GM21529 (cell line): ENCODE measurements at regions not wholly inside any gene's neighbourhood (a gene's known extent, or its start where the extent isn't known, plus 50 kb on each side); places are given as distances from the start of the nearest gene placed in this dataset.
"Not testable (repeated sequence)": the region's sequence is repeated elsewhere in the genome, so short reads cannot be mapped to it uniquely, and the experiment has no call there.

Experiments
- ATAC-seq: cut with Tn5 transposase; IDR thresholded peaks from one replicate; pipeline ENCODE4 v1.9.1; 2021; ENCODE audit not compliant: unreplicated experiment

- not testable (repeated sequence) for ATAC-seq
Observed at GRCh38 chr14:106703651-106704050, 1177.3 kb downstream of the TMEM121 start.

DNA sequence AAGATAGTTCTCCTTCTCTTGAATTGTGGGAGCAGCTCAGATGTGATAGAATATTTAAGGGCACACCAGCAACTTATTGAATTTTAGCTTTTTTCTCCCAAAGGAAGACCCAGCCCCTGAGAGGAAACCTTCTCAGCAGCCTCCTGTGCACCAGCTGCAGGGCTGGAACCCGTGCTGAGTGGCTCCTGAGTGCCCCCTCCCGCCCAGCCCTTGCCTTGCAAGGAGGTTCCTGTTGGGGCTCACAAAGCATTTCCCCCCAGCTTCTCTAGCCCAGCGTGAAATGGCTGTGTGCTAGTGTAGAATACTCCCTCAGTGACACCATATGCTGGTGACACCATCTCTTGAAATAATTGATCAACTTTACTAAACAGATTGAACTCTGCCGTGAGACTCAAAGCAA lies 1180.1 kb downstream of the TMEM121 start:
- ATAC-seq = not testable (repeated sequence)

GRCh38 chr14:106710187-106710586 lies 1183.8 kb downstream of the TMEM121 start:
- not testable (repeated sequence) for ATAC-seq

DNA sequence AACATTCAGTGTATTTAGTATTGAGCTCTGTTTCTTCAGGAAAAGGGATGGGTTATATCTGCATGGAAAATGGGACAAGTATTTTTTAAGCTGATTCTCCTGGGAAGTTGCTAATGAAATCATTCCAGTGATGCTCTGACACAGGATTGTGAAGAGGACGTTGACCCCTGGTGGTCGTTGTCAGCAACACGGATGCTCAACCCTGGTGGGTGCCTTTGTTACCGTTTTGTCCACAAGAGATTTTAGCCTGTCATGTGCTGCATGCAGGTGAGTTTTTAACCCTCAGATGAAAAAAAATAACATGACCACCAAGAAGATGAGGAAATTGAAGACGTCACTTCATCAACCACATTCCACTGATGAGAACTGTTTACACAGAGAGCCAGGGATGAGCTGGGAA lies 1186.1 kb downstream of the TMEM121 start:
- ATAC-seq = not testable (repeated sequence)

- peak; percentile 68 for ATAC-seq
Observed at GRCh38 chr14:106714446-106715428, 1188.4 kb downstream of the TMEM121 start.

- ATAC-seq = not testable (repeated sequence)
Observed at GRCh38 chr14:106717544-106717943, 1191.2 kb downstream of the TMEM121 start.

GRCh38 chr14:106719880-106720279 lies 1193.5 kb downstream of the TMEM121 start:
- not testable (repeated sequence) for ATAC-seq

DNA sequence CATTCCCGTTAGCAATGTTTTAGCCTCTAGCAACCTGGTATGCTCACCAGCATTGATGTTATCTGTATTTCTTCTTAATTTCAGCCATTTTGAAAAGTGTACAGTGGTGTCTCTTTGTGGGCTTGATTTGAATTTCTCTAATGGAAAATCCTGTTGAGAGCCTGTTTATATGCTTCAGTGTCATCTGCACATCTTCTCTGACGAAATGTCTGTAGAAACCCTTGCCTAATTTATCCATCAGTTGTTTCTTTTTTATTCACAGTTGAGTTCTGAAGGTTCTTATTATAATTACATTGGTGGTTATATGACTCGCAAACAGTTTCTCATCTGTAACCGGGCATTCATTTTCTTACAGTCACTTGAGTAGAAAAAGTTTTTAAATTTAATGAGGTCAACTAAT lies 1195.5 kb downstream of the TMEM121 start:
- ATAC-seq = not testable (repeated sequence)

GRCh38 chr14:106722813-106723687 lies 1196.7 kb downstream of the TMEM121 start:
- not testable (repeated sequence) for ATAC-seq

DNA sequence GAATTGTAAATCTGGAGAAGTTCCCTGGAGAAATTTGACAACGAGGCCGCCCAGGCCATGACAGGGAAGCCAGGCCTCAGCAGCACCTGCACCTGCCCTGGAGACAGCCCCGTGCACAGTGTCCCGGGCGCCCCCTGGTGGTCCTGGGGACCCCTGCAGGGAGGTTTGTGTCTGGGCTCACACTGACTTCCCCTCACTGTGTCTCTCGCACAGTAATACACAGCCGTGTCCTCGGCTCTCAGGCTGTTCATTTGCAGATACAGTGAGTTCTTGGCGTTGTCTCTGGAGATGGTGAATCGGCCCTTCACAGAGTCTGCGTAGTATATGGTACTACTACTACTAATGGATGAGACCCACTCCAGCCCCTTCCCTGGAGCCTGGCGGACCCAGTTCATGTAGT lies 1201.6 kb downstream of the TMEM121 start:
- ATAC-seq = not testable (repeated sequence)

DNA sequence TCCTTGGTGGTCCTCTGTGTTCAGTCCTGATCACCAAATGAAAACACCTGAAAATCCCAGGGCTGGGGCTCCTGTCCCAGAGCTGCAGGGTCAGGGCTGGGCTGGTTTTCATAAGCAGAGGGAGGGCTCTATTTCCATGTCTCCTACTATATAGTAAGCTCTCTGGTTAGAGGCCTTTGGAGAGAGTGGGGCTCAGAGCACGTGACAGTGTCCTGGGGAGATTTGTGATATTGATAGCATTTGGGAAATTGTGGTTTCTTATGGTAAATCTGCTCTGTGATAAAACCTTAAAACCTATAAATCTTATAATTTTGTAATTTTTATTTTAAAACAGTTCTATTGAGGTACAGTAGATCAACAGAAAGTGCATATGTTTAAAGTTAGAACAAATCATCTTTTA lies 1202.2 kb downstream of the TMEM121 start:
- ATAC-seq = no peak

GRCh38 chr14:106729551-106729950 lies 1203.2 kb downstream of the TMEM121 start:
- no peak for ATAC-seq

- no peak for ATAC-seq
Observed at GRCh38 chr14:106733771-106734170, 1207.4 kb downstream of the TMEM121 start.

- ATAC-seq = no peak
Observed at GRCh38 chr14:106737021-106737420, 1210.6 kb downstream of the TMEM121 start.

DNA sequence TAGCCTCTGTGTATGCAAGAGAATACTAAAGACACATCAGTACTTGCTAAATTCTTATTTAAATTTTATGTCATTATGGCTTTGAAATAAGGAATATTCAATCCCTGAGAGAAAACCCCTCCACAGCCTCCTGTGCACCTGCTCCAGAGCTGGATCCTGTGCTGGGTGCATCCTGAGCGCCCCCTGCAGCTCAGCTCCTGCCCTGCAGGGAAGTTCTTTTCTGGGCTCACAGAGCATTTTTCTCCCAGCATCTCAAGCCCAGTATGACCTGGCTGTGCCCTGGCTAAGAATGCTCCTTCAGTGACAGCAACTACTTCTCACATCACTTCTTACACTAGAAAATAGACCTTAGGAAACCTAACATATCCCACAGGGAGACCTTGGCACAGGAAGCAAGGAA lies 1211.7 kb downstream of the TMEM121 start:
- no peak for ATAC-seq

DNA sequence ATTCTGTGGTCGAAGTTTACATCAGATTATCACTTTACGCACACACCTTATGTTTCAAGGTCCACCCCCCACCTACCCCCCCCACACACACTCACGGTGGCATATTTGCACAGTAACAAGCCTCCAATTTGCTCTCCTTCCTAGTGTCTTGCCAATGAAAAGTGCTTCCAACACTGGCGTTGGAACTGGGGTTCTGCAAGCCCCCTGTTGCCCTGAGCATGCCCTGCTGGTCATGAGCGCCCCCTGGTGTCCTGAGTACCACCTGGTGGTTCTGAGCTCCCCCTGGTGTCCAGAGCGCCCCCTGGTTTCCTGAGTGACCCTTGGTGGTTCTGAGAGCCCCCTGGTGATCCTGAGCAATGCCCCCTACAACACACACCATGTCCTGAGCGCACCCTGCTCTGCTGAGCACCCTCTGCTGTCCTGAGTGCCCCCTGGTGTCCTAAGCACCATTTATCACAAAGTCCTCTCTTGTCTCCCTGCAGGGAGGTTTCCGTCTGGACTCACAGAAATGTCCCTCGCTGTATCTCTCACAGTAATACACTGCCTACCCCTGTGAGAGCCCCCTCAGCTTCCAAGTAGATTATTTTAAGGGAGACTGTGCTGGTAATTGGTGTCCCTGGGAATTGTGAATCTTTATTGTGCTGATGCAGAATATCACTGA lies 1212.3 kb downstream of the TMEM121 start:
- not testable (repeated sequence) for ATAC-seq

GRCh38 chr14:106741086-106741827 lies 1214.9 kb downstream of the TMEM121 start:
- ATAC-seq = peak; percentile 58

GRCh38 chr14:106745016-106745767 lies 1218.8 kb downstream of the TMEM121 start:
- peak; percentile 56 for ATAC-seq

DNA sequence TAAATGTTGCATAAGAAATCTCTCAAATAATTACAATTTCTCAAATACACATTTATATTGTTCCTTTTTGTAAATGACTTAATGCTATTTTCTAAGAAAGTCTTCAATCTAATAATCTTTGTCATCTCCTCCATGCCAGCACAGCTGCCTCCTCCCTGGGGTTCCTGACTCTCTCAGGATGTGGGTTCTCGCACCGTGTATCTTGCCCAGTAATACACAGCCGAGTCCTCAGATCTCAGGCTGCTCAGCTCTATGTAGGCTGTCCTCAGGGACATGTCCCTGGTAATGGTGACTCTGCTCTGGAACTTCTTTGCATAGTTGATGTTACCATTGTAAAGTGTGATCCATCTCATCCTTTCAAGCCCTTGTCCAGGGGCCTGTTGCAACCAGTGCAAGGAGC lies 1223.7 kb downstream of the TMEM121 start:
- not testable (repeated sequence) for ATAC-seq
